ENCODE measurements at regions not wholly inside any gene's neighbourhood (a gene's known extent, or its start where the extent isn't known, plus 50 kb on each side); places are given as distances from the start of the nearest gene placed in this dataset.

GRCh38 chr9:106312906-106313305, 550.1 kb upstream of the ZNF462 start:
- H3K56ac ChIP-seq (replicated peaks; ENCODE audit: insufficient read length, low read depth, low read length) = no peak overlapping the region
- ChIA-PET CTCF (ENCODE audit: partially characterized antibody) (no interaction called here), POLR2A (ENCODE audit: partially characterized antibody) (no interaction called here)
- no peak overlapping the region for H2BK15ac ChIP-seq (ENCODE audit: low read length)
- no peak for FAIRE-seq
- 90% methylated on average over 1 of the region's 1 CpG; no CpG with 5 or more reads in 1 of the 2 experiments for WGBS, 2 experiments (ENCODE audit: extremely low coverage in 1 of 2, insufficient coverage in 1 of 2, insufficient read length in 1 of 2, insufficient replicate concordance in 2 of 2, low coverage in 1 of 2, low lambda C conversion rate in 2 of 2, missing lambda C conversion rate in 1 of 2)
- H3K4me1 ChIP-seq (replicated peaks in 1 of 4; ENCODE audit: control insufficient read depth in 3 of 4, insufficient read depth in 4 of 4, low read length in 3 of 4) = peaks cover 0 to 6% (median 0%) of the 10 kb centered on the region in 4 experiments; a peak in 1 of 7 replicates
- no peak overlapping the region for H3K27ac ChIP-seq (ENCODE audit: low read depth, low read length)
- H3K27me3 ChIP-seq (replicated peaks in 1 of 4; ENCODE audit: control insufficient read depth in 3 of 4, extremely low read depth in 1 of 4, insufficient read depth in 3 of 4, low read length in 3 of 4) = no peaks in the 10 kb centered on the region
- H4K8ac ChIP-seq (ENCODE audit: extremely low read depth, insufficient read depth, low read length) = no peak overlapping the region
- DNase-seq (ENCODE audit: low read depth in 1 of 2, low spot score in 2 of 2) = no peak
- H3K14ac ChIP-seq (ENCODE audit: insufficient read length) = no peak overlapping the region
- no peaks in the 10 kb centered on the region for H3K23me2 ChIP-seq (ENCODE audit: low read depth, low read length)
- no peak overlapping the region for H2BK120ac ChIP-seq (replicated peaks; ENCODE audit: low read depth, low read length)
- H2BK5ac ChIP-seq (ENCODE audit: low read depth, low read length) = no peak overlapping the region
- no peaks in the 10 kb centered on the region for H3K79me1 ChIP-seq (ENCODE audit: low read depth, low read length)
- no peak overlapping the region for H3K18ac ChIP-seq (ENCODE audit: extremely low read depth, low read length)
- no peak overlapping the region for H2BK12ac ChIP-seq (ENCODE audit: low read depth, low read length)
- H3K36me3 ChIP-seq (ENCODE audit: control insufficient read depth in 2 of 4, insufficient read depth in 4 of 4, low read length in 3 of 4) = no peaks in the 10 kb centered on the region
- H4K5ac ChIP-seq (ENCODE audit: insufficient read length, low read depth, low read length) = no peak overlapping the region
- H3K4me3 ChIP-seq (ENCODE audit: extremely low read depth in 1 of 4, insufficient read depth in 2 of 4, low read depth in 3 of 4, low read length in 4 of 4) = no peak overlapping the region
- no peak overlapping the region for H4K91ac ChIP-seq (replicated peaks; ENCODE audit: insufficient read length, low read length)
- H2BK20ac ChIP-seq (ENCODE audit: low read length) = no peak overlapping the region
- H3K79me2 ChIP-seq (ENCODE audit: control insufficient read depth in 1 of 2, insufficient read depth in 2 of 2, low read length in 2 of 2) = no peaks in the 10 kb centered on the region
- no peak overlapping the region for H3K4ac ChIP-seq (replicated peaks; ENCODE audit: insufficient read length, low read depth, low read length)
- H3K4me2 ChIP-seq (ENCODE audit: insufficient read depth in 1 of 2, low read depth in 2 of 2, low read length in 2 of 2) = no peak overlapping the region
- no peak overlapping the region for H3K9ac ChIP-seq (replicated peaks in 1 of 4; ENCODE audit: extremely low read depth in 1 of 4, low read depth in 3 of 4, low read length in 3 of 4)
- H2AFZ ChIP-seq (ENCODE audit: low read length) = no peak overlapping the region
- no peak overlapping the region for H3K23ac ChIP-seq (ENCODE audit: insufficient read length)
- H3K9me3 ChIP-seq (ENCODE audit: insufficient read depth in 2 of 2, low read depth in 1 of 2, low read length in 1 of 2) = 0 out of 4 replicates have a peak, but pooled peaks cover 0 to 5% of the 10 kb centered on the region in 2 experiments
- H4K20me1 ChIP-seq (replicated peaks in 1 of 2; ENCODE audit: control insufficient read depth in 1 of 2, insufficient read depth in 2 of 2, low read length in 2 of 2) = no peaks in the 10 kb centered on the region
- H2AK5ac ChIP-seq (ENCODE audit: low read depth, low read length) = no peak overlapping the region
- TF ChIP-seq KDM1A (IDR thresholded peaks at IDR 0.05; ENCODE audit: borderline replicate concordance, low read length) (no peak), JUND (IDR thresholded peaks at IDR 0.05; ENCODE audit: low read length) (no peak), USF2 (IDR thresholded peaks at IDR 0.05; ENCODE audit: low read length) (no peak), TEAD4 (IDR thresholded peaks at IDR 0.05; ENCODE audit: low read depth, low read length) (no peak), ASH2L (IDR thresholded peaks at IDR 0.05; ENCODE audit: low read length) (no peak), BCL11A (IDR thresholded peaks at IDR 0.05; ENCODE audit: low read depth in 2 of 2, low read length in 2 of 2) (no peak), GABPA (IDR thresholded peaks at IDR 0.05; ENCODE audit: borderline replicate concordance, insufficient read depth, low read length) (no peak), CBX5 (IDR thresholded peaks at IDR 0.05; ENCODE audit: low read depth, low read length) (no peak)

All from H1 (cell line).